HEK293 (cell line): ENCODE measurements at regions not wholly inside any gene's neighbourhood (a gene's known extent, or its start where the extent isn't known, plus 50 kb on each side); places are given as distances from the start of the nearest gene placed in this dataset.

ENCODE experiments used
- CTCF ChIA-PET: fragments of 350-600 bp; formaldehyde crosslinking; extraction: SDS; loops from one replicate; lab custom pipeline; 2021; ENCODE audit warnings: antibody characterized with exemption; lab: Yijun Ruan, JAX
- POLR2A ChIA-PET: fragments of 300-600 bp; formaldehyde crosslinking; extraction: SDS; loops from one replicate; lab custom pipeline; 2020; ENCODE audit warnings: antibody characterized with exemption, inconsistent platforms; lab: Yijun Ruan, JAX
- H3K27ac ChIP-seq: fragments of 200-500 bp; sonication (Bioruptor generic); 2 replicates; pipeline ENCODE4 v1.5.1; 2014; ENCODE audit warnings: low read depth, low read length, control low read depth, inconsistent platforms; ENCODE audit errors: extremely low read depth
- H3K36me3 ChIP-seq, 2 experiments: fragments of 200-500 bp in 1 of 2; sonication (Bioruptor generic) in 1 of 2; 1 replicate in 1 of 2; 2 replicates in 1 of 2; pipeline ENCODE4 v1.5.1; 2014 to 2017; ENCODE audit warnings: inconsistent platforms in 2 of 2, low read length in 2 of 2; ENCODE audit not compliant: control insufficient read depth in 2 of 2, insufficient read depth in 1 of 2
- H3K4me1 ChIP-seq: fragments of 200-500 bp; sonication (Bioruptor generic); 2 replicates; pipeline ENCODE4 v1.5.1; 2014; ENCODE audit warnings: mild to moderate bottlenecking, low read length, inconsistent platforms; ENCODE audit not compliant: control insufficient read depth, insufficient read depth
- H3K4me3 ChIP-seq: 2 replicates; pipeline ENCODE4 v1.5.1; 2011; ENCODE audit warnings: low read depth, mild to moderate bottlenecking, control low read depth, low read length, moderate library complexity
- H3K9me3 ChIP-seq: fragments of 200-500 bp; sonication (Bioruptor generic); 2 replicates; pipeline ENCODE4 v1.5.1; 2014; ENCODE audit warnings: low read depth, low read length, inconsistent platforms; ENCODE audit not compliant: control insufficient read depth, insufficient read depth
- GFI1B ChIP-seq: fragments of 450-650 bp; formaldehyde crosslinking; IDR thresholded peaks from 2 replicates; pipeline ENCODE4 v1.5.1; 2016; ENCODE audit warnings: missing biosample characterization, missing genetic modification characterization
- KLF10 ChIP-seq: fragments of 450-650 bp; IDR thresholded peaks from 2 replicates; pipeline ENCODE4 v1.5.1; 2018; ENCODE audit warnings: missing biosample characterization, mild to moderate bottlenecking, missing genetic modification characterization
- PATZ1 ChIP-seq: fragments of 450-650 bp; formaldehyde crosslinking; IDR thresholded peaks from 2 replicates; pipeline ENCODE4 v1.5.1; 2016; ENCODE audit warnings: missing biosample characterization, missing genetic modification characterization
- PBX3 ChIP-seq: sonication (generic); formaldehyde crosslinking; IDR thresholded peaks from 2 replicates; pipeline ENCODE4 v1.8.1; 2022; ENCODE audit warnings: mild to moderate bottlenecking, moderate library complexity, missing genetic modification reagents
- YY1 ChIP-seq: fragments of 450-650 bp; formaldehyde crosslinking; IDR thresholded peaks from 2 replicates; pipeline ENCODE4 v1.5.1; 2018; ENCODE audit warnings: missing biosample characterization, missing genetic modification characterization
- YY2 ChIP-seq: fragments of 450-650 bp; formaldehyde crosslinking; IDR thresholded peaks from 2 replicates; pipeline ENCODE4 v1.5.1; 2016; ENCODE audit warnings: missing biosample characterization, missing genetic modification characterization
- ZBTB1 ChIP-seq: fragments of 450-650 bp; formaldehyde crosslinking; IDR thresholded peaks from 2 replicates; pipeline ENCODE4 v1.5.1; 2016; ENCODE audit warnings: missing biosample characterization, missing genetic modification characterization
- ZBTB26 ChIP-seq: fragments of 450-650 bp; formaldehyde crosslinking; optimal IDR thresholded peaks from 2 replicates; pipeline ENCODE3; 2016; ENCODE audit warnings: missing biosample characterization, mild to moderate bottlenecking, missing genetic modification characterization
- ZBTB44 ChIP-seq: fragments of 450-650 bp; IDR thresholded peaks from 2 replicates; pipeline ENCODE4 v1.5.1; 2018; ENCODE audit warnings: missing biosample characterization, mild to moderate bottlenecking, missing genetic modification characterization
- ZFP41 ChIP-seq: fragments of 450-650 bp; formaldehyde crosslinking; IDR thresholded peaks from 2 replicates; pipeline ENCODE4 v1.5.1; 2016; ENCODE audit warnings: missing biosample characterization, missing genetic modification characterization, borderline replicate concordance
- ZNF146 ChIP-seq: fragments of 450-650 bp; formaldehyde crosslinking; IDR thresholded peaks from 2 replicates; pipeline ENCODE4 v1.5.1; 2016; ENCODE audit warnings: missing biosample characterization, missing genetic modification characterization
- ZNF19 ChIP-seq: fragments of 450-650 bp; formaldehyde crosslinking; IDR thresholded peaks from 2 replicates; pipeline ENCODE4; 2016; ENCODE audit warnings: missing biosample characterization, missing genetic modification characterization, low read depth
- ZNF202 ChIP-seq: fragments of 450-650 bp; formaldehyde crosslinking; IDR thresholded peaks from 2 replicates; pipeline ENCODE4 v1.5.1; 2016; ENCODE audit warnings: missing biosample characterization, missing genetic modification characterization, borderline replicate concordance
- ZNF248 ChIP-seq: fragments of 450-650 bp; formaldehyde crosslinking; IDR thresholded peaks from 2 replicates; pipeline ENCODE4 v1.5.1; 2017; ENCODE audit warnings: missing biosample characterization, missing genetic modification characterization
- ZNF26 ChIP-seq: fragments of 450-650 bp; formaldehyde crosslinking; IDR thresholded peaks from 2 replicates; pipeline ENCODE4 v1.5.1; 2016; ENCODE audit warnings: missing biosample characterization, missing genetic modification characterization
- ZNF266 ChIP-seq: fragments of 450-650 bp; formaldehyde crosslinking; IDR thresholded peaks from 2 replicates; pipeline ENCODE4 v1.5.1; 2016; ENCODE audit warnings: missing biosample characterization, missing genetic modification characterization, low read depth
- ZNF280C ChIP-seq: fragments of 450-650 bp; formaldehyde crosslinking; IDR thresholded peaks from 2 replicates; pipeline ENCODE4 v1.5.1; 2016; ENCODE audit warnings: missing biosample characterization, missing genetic modification characterization
- ZNF302 ChIP-seq: fragments of 450-650 bp; formaldehyde crosslinking; IDR thresholded peaks from 2 replicates; pipeline ENCODE4 v1.5.1; 2016; ENCODE audit warnings: missing biosample characterization, missing genetic modification characterization, low read depth
- ZNF324 ChIP-seq: fragments of 450-650 bp; formaldehyde crosslinking; IDR thresholded peaks from 2 replicates; pipeline ENCODE4 v1.5.1; 2016; ENCODE audit warnings: missing biosample characterization, missing genetic modification characterization
- ZNF394 ChIP-seq: fragments of 450-650 bp; formaldehyde crosslinking; IDR thresholded peaks from 2 replicates; pipeline ENCODE4 v1.5.1; 2016; ENCODE audit warnings: missing biosample characterization, missing genetic modification characterization, mild to moderate bottlenecking, moderate library complexity, borderline replicate concordance
- ZNF488 ChIP-seq: fragments of 450-650 bp; formaldehyde crosslinking; IDR thresholded peaks from 2 replicates; pipeline ENCODE4 v1.5.1; 2016; ENCODE audit warnings: missing biosample characterization, missing genetic modification characterization
- ZNF596 ChIP-seq: fragments of 450-650 bp; IDR thresholded peaks from 2 replicates; pipeline ENCODE4 v1.5.0; 2018; ENCODE audit warnings: missing biosample characterization, mild to moderate bottlenecking, missing genetic modification characterization, moderate library complexity
- ZNF654 ChIP-seq: fragments of 450-650 bp; formaldehyde crosslinking; IDR thresholded peaks from 2 replicates; pipeline ENCODE4 v1.5.1; 2016; ENCODE audit warnings: low read depth, missing biosample characterization, missing genetic modification characterization
- ZNF664 ChIP-seq: fragments of 450-650 bp; formaldehyde crosslinking; IDR thresholded peaks from 2 replicates; pipeline ENCODE4 v1.5.1; 2016; ENCODE audit warnings: missing biosample characterization, missing genetic modification characterization
- ZSCAN16 ChIP-seq: fragments of 450-650 bp; formaldehyde crosslinking; IDR thresholded peaks from 2 replicates; pipeline ENCODE4 v1.5.1; 2016; ENCODE audit warnings: missing biosample characterization, missing genetic modification characterization

GRCh38 chr10:62990126-62990525 lies 143.0 kb upstream of the NRBF2 start:
- ChIA-PET CTCF (interaction anchor here (0.7 kb wide), 1 partner anchor 782 kb away, joined by 3 read pairs; no protein-coding TSS in a partner anchor), POLR2A (no interaction called here)
- Histone ChIP-seq H3K36me3 (no peaks in the 10 kb centered on the region), H3K9me3 (no peaks in the 10 kb centered on the region), H3K4me1 (no peaks in the 10 kb centered on the region), H3K27ac (no peak overlapping the region), H3K4me3 (no peak overlapping the region)
- no peak for TF ChIP-seq YY1 (tag by site-specific recombination)
- no peak for TF ChIP-seq KLF10 (tag by site-specific recombination)
- no peak for TF ChIP-seq ZNF248 (tag by site-specific recombination)
- no peak for TF ChIP-seq PBX3
- no peak for TF ChIP-seq ZNF664
- TF ChIP-seq ZNF146: no peak
- no peak for TF ChIP-seq ZNF596 (tag by site-specific recombination)
- no peak for TF ChIP-seq YY2 (tag by site-specific recombination)
- TF ChIP-seq ZNF26 (tag by site-specific recombination): no peak
- no peak for TF ChIP-seq ZNF202
- no peak for TF ChIP-seq ZNF488 (tag by site-specific recombination)
- TF ChIP-seq ZNF302 (tag by site-specific recombination): no peak
- no peak for TF ChIP-seq PATZ1
- TF ChIP-seq ZNF19 (tag by site-specific recombination): no peak

- Histone ChIP-seq H3K27ac (no peak overlapping the region), H3K4me3 (no peak overlapping the region), H3K4me1 (no peaks in the 10 kb centered on the region), H3K36me3 (no peaks in the 10 kb centered on the region), H3K9me3 (no peaks in the 10 kb centered on the region)
- ChIA-PET POLR2A (no interaction called here), CTCF (no interaction called here)
- TF ChIP-seq ZSCAN16 (tag by site-specific recombination): no peak
- no peak for TF ChIP-seq ZNF654
- TF ChIP-seq GFI1B (tag by site-specific recombination): no peak
- no peak for TF ChIP-seq ZBTB26 (tag by site-specific recombination)
- no peak for TF ChIP-seq ZBTB1
- no peak for TF ChIP-seq ZNF324 (tag by site-specific recombination)
- TF ChIP-seq ZNF394: no peak
- TF ChIP-seq ZNF280C (tag by site-specific recombination): no peak
- no peak for TF ChIP-seq ZFP41 (tag by site-specific recombination)
- TF ChIP-seq ZBTB44 (tag by site-specific recombination): no peak
- no peak for TF ChIP-seq ZNF266 (tag by site-specific recombination)
- no peak for TF ChIP-seq YY1 (tag by site-specific recombination)
Observed at GRCh38 chr10:62985807-62986600, 147.1 kb upstream of the NRBF2 start.
